Naive thymus-derived CD8-positive, alpha-beta T cell (primary cell): ENCODE measurements at regions not wholly inside any gene's neighbourhood (a gene's known extent, or its start where the extent isn't known, plus 50 kb on each side); places are given as distances from the start of the nearest gene placed in this dataset.

Source experiments
- ATAC-seq, 2 donors: fragments of 150-1000 bp; cut with Tn5 transposase in 1 of 2; sonication (Bioruptor Pico), chemical (Tn5 transposase) in 1 of 2; 1 replicate in 1 of 2; 2 replicates in 1 of 2; pipeline ENCODE4 v1.10.0; 2021; ENCODE audit warnings: mild to moderate bottlenecking in 2 of 2, moderate library complexity in 2 of 2
- POLR2A ChIA-PET: fragments of 350-600 bp; sonication (Branson Sonifier 250); formaldehyde crosslinking; loops from one replicate; lab custom pipeline; 2021; ENCODE audit warnings: antibody characterized with exemption; lab: Charles Lee
- DNase-seq, 10 donors: peaks; one replicate each; pipeline versions ENCODE4 v3.0.0 to v3.0.0-alpha.2; 2020 to 2022
- H3K27ac Mint-ChIP-seq, 10 donors: one replicate each; pipeline ENCODE4 v1.8.0; 2020 to 2022; ENCODE audit warnings: mild to moderate bottlenecking in 10 of 10, mixed read lengths in 10 of 10, moderate library complexity in 4 of 10, inconsistent platforms in 1 of 10
- H3K27me3 Mint-ChIP-seq, 5 donors: one replicate each; pipeline ENCODE4 v1.8.0; 2021 to 2022; ENCODE audit warnings: mixed read lengths in 5 of 5
- H3K36me3 Mint-ChIP-seq, 3 donors: one replicate each; pipeline ENCODE4 v1.8.0; 2020 to 2022; ENCODE audit warnings: mixed read lengths in 3 of 3, mild to moderate bottlenecking in 2 of 3, inconsistent platforms in 1 of 3
- H3K4me1 Mint-ChIP-seq, 4 donors: one replicate each; pipeline ENCODE4 v1.8.0; 2021 to 2022; ENCODE audit warnings: mixed read lengths in 4 of 4
- H3K4me3 Mint-ChIP-seq, 10 donors: one replicate each; pipeline ENCODE4 v1.8.0; 2020 to 2022; ENCODE audit warnings: mild to moderate bottlenecking in 10 of 10, mixed read lengths in 10 of 10, moderate library complexity in 6 of 10, inconsistent platforms in 1 of 10
- H3K9me3 Mint-ChIP-seq, 9 donors: one replicate each; pipeline ENCODE4 v1.8.0; 2020 to 2022; ENCODE audit warnings: mixed read lengths in 9 of 9, mild to moderate bottlenecking in 3 of 9, inconsistent platforms in 1 of 9, moderate library complexity in 1 of 9

DNA sequence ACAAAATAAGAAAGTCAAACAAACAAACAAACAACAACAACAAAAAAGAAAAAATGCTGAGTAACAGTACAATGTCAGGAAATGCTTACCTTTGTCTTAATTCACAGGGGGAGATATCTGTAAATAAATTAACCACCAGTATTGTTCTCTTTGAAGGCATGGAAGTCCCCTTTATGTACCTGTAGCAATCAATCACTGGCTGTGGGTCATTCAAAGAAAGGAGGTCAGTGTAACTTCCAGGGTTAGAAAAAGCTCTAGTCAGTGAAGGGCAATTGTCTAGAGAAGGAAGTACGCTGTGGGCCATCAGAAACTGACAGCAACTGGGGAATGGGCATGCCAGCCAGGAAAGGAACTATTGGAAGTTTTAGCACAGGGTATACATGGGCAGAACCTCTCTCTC is 121.5 kb upstream of the LUZP2 start:
- Mint-ChIP-seq H3K4me3 (no peak overlapping the region), H3K4me1 (no peaks in the 10 kb centered on the region), H3K36me3 (no peaks in the 10 kb centered on the region), H3K27me3 (no peaks in the 10 kb centered on the region), H3K9me3 (peaks cover 0 to 18% (median 5%) of the 10 kb centered on the region in 9 donors), H3K27ac (no peak overlapping the region)
- POLR2A ChIA-PET = no interaction called here
- DNase-seq (no peak), ATAC-seq (no peak)

DNA sequence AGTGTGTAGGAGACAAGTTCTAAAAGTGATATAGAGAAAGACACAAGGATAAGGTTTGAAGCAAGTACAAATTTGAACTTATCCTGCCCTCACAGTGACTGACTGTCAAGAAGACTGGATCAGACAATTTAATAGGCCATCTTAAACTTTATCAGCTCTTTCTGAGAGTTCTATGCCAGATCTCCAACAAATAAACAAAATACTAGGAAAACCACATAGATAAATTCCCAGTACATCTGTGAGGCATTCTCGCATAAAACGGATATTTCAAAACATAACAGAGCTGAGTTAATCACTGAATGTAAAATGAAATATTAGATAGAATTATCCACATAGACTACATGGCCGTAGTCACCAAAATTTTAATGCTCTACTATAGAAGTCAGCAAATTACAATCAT is 120.9 kb upstream of the LUZP2 start:
- H3K27ac Mint-ChIP-seq = no peak overlapping the region
- ATAC-seq (no peak), DNase-seq (no peak)
- H3K4me3 Mint-ChIP-seq = no peak overlapping the region
- H3K27me3 Mint-ChIP-seq = no peaks in the 10 kb centered on the region
- H3K4me1 Mint-ChIP-seq = no peaks in the 10 kb centered on the region
- H3K9me3 Mint-ChIP-seq = peaks cover 0 to 18% (median 5%) of the 10 kb centered on the region in 9 donors
- no peaks in the 10 kb centered on the region for H3K36me3 Mint-ChIP-seq
- POLR2A ChIA-PET = no interaction called here

DNA sequence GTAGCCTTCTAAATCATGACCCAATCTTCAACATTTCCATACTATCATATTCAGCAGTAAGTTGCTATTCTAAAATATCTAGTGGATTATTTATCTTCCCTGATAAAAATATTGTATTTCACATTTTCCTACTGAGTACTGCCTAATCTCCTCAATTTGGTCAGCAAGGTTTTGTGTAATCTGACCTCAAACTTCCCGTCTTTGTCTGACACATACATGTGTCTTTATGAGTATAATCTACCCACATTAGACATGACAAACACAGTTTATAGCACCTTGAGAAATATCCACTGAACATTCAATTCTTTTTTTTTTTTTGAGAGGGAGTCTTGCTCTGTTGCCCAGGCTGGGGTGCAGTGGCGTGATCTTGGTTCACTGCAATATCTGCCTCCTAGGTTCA is 113.7 kb upstream of the LUZP2 start:
- Mint-ChIP-seq H3K9me3 (peaks cover 0 to 20% (median 4%) of the 10 kb centered on the region in 9 donors), H3K4me1 (no peaks in the 10 kb centered on the region), H3K4me3 (no peak overlapping the region), H3K27me3 (no peaks in the 10 kb centered on the region), H3K36me3 (no peaks in the 10 kb centered on the region), H3K27ac (no peak overlapping the region)
- DNase-seq (no peak), ATAC-seq (no peak)
- POLR2A ChIA-PET = no interaction called here

DNA sequence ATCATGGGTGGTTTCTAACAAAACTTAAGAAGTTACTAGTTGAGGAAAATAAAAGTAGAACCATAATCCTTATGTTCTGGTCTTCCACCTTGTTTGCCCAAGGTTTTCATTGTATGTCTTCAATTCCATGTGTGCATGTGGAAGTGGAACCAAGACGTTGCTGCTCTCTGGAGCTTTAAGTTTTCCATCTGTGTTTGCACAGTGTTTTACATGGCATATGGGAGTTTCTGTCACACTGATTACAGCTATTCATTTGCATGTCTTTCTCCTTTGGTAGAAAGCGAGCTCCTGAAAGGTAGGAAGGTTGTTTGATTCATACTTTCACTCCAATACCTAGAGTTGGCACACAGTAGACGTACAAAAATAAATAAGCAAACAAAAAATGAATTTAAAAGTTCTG is 112.6 kb upstream of the LUZP2 start:
- POLR2A ChIA-PET = no interaction called here
- H3K27me3 Mint-ChIP-seq = no peaks in the 10 kb centered on the region
- no peaks in the 10 kb centered on the region for H3K36me3 Mint-ChIP-seq
- no peaks in the 10 kb centered on the region for H3K4me1 Mint-ChIP-seq
- H3K4me3 Mint-ChIP-seq = no peak overlapping the region
- no peak for DNase-seq
- no peak overlapping the region for H3K27ac Mint-ChIP-seq
- peaks cover 0 to 20% (median 4%) of the 10 kb centered on the region in 9 donors for H3K9me3 Mint-ChIP-seq
- no peak for ATAC-seq

DNA sequence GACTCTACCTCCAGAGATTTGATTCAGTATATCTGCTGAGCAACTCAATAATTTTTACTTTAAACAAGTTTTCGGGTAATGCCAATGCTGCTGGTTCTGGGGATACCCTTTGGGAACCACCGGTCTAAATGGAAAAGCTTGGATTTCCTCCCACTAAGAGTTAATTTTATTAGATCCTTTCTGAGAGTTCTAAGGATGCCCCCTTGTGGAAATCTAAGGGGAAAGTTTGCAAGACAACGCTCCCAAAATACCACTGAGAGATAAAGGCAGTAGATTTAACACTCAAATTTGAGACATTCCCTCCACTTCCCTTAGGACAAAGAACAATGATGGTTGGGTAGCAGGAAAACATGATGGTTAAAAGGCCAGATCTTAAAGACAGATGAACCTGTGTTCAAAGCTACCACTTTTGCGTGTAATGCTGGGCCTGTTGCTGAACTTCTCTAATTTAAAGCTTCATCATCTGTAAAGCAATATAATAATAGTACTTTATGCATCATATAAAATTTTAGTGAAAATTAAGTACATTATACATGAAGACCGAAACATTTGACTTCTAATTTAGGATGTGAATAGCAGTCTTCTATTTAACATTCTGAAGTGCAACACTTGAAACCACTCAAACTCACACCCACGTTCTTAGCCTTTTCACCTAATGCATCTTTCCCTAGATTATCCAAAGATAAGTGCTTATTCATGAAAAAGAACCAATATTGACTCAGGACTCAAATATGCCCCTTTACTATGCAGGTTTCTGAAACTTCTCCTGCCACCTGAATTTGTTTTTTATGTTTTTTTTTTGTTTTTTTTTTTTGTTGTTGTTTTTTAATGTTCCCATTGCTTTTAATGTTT is 110.1 kb upstream of the LUZP2 start:
- Mint-ChIP-seq H3K4me1 (no peaks in the 10 kb centered on the region), H3K27ac (no peak overlapping the region), H3K4me3 (no peak overlapping the region), H3K27me3 (no peaks in the 10 kb centered on the region), H3K36me3 (no peaks in the 10 kb centered on the region), H3K9me3 (peaks cover 0 to 16% (median 4%) of the 10 kb centered on the region in 9 donors)
- ATAC-seq (no peak), DNase-seq (no peak)
- POLR2A ChIA-PET = no interaction called here

DNA sequence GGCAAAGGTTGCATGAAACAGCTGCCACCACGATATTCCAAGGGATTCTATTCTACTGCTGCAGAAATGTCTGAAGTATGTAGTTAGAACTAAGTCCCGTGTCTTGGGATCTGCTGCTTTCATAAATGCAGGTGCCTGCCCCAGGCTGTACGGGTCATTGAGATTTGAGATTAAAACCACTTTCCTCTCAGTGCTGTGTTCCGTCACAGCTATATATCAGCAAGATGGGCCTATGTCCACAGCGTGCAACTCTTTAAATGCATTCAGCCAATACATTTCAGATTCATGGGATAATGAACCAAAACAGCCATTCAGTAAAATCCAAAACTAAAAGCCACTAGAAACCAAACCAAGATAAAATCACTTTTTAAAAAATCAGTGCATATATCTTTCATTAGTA is 107.3 kb upstream of the LUZP2 start:
- DNase-seq (no peak), ATAC-seq (no peak)
- no peaks in the 10 kb centered on the region for H3K36me3 Mint-ChIP-seq
- no peak overlapping the region for H3K27ac Mint-ChIP-seq
- no peak overlapping the region for H3K4me3 Mint-ChIP-seq
- peaks cover 0 to 16% (median 4%) of the 10 kb centered on the region in 9 donors for H3K9me3 Mint-ChIP-seq
- H3K4me1 Mint-ChIP-seq = no peaks in the 10 kb centered on the region
- POLR2A ChIA-PET = no interaction called here
- H3K27me3 Mint-ChIP-seq = no peaks in the 10 kb centered on the region

DNA sequence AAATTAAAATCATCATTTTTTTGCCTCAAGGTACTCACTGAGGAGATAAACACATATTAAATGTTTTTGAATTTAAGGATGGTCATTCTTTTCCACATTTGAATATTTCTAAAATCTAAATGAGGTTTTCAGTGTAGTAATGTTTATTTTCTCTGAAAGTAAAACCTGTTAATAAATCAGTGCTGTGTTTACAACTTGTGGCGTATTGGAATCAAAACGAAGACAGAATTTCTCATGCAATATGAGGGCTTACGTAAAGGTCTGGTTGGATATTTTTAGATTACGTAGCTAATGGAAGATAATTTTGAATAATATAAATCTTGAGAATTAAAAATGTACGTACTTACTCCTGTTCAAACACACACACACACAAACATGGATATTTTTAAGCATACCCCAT is 106.8 kb upstream of the LUZP2 start:
- Mint-ChIP-seq H3K4me3 (no peak overlapping the region), H3K36me3 (no peaks in the 10 kb centered on the region), H3K27me3 (no peaks in the 10 kb centered on the region), H3K4me1 (no peaks in the 10 kb centered on the region), H3K27ac (no peak overlapping the region), H3K9me3 (peaks cover 0 to 12% (median 6%) of the 10 kb centered on the region in 9 donors)
- DNase-seq (no peak), ATAC-seq (no peak)
- POLR2A ChIA-PET = no interaction called here

DNA sequence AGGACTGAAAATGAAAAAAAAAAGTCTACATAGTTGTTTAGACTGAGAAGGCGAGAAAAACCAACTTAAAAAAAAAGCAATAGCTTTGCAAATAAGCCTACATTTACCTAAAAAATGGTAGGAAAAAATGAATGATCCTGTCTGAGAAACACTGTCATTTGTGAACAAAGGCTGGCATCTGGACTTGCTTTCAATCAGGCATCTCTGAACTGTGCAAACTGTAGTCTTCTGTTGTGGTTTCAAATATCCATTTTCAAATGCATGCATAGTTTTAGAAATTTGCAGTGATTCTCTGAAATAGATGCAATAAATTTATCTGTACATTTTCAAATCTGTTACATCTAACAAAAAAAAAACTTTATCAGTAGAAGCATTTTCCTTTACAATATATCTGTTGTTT is 106.1 kb upstream of the LUZP2 start:
- no peak for DNase-seq
- Mint-ChIP-seq H3K36me3 (no peaks in the 10 kb centered on the region), H3K27me3 (no peaks in the 10 kb centered on the region), H3K9me3 (peaks cover 0 to 12% (median 3%) of the 10 kb centered on the region in 9 donors), H3K4me1 (no peaks in the 10 kb centered on the region), H3K4me3 (no peak overlapping the region), H3K27ac (no peak overlapping the region)
- POLR2A ChIA-PET = no interaction called here
- ATAC-seq = no peak

DNA sequence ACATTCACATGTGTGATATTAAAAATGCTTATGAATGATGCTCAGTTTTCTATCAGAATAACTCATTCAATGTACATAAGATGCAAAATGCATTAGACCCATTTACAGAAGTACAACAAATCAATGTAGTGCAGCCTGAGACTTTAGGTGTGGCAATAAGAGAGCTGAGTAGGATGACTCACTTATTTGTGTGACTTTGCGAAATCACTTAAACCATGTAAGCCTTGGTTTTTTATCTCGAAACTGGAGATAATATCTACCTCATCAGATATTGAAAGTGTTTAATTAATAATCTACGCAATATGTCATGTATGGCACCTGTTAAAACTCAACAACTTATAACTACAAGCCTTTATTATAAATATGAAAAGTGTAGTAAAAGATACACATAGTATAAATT is 105.7 kb upstream of the LUZP2 start:
- DNase-seq (no peak), ATAC-seq (no peak)
- Mint-ChIP-seq H3K4me3 (no peak overlapping the region), H3K27me3 (no peaks in the 10 kb centered on the region), H3K9me3 (peaks cover 0 to 12% (median 3%) of the 10 kb centered on the region in 9 donors), H3K27ac (no peak overlapping the region), H3K4me1 (no peaks in the 10 kb centered on the region), H3K36me3 (no peaks in the 10 kb centered on the region)
- POLR2A ChIA-PET = no interaction called here

DNA sequence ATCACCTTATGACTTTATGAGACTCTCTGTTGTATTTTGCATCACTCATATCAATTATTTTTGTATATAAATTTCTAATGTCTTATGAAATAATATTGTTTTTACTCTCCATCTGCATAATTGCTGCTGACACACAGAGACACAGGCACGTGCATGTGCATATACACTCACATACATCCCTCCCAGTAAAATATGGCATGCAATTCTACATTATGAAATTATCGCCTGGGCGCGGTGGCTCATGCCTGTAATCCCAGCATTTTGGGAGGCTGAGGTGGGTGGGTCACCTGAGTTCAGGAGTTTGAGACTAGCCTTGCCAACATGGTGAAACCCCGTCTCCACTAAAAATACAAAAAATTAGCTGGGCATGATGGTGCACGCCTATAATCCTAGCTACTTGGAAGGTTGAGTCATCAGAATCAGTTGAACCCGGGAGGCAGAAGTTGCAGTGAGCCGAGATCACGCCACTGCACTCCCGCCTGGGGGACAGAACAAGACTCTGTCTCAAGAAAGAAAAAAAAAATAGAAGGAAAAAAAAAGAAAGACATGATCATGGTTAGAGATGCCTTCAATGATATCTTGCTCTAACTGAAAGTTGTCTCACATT is 96.7 kb upstream of the LUZP2 start:
- DNase-seq = no peak
- Mint-ChIP-seq H3K4me1 (no peaks in the 10 kb centered on the region), H3K27me3 (no peaks in the 10 kb centered on the region), H3K36me3 (no peaks in the 10 kb centered on the region), H3K9me3 (peaks cover 0 to 23% (median 5%) of the 10 kb centered on the region in 9 donors), H3K27ac (no peak overlapping the region), H3K4me3 (no peak overlapping the region)
- no peak for ATAC-seq
- POLR2A ChIA-PET = no interaction called here

DNA sequence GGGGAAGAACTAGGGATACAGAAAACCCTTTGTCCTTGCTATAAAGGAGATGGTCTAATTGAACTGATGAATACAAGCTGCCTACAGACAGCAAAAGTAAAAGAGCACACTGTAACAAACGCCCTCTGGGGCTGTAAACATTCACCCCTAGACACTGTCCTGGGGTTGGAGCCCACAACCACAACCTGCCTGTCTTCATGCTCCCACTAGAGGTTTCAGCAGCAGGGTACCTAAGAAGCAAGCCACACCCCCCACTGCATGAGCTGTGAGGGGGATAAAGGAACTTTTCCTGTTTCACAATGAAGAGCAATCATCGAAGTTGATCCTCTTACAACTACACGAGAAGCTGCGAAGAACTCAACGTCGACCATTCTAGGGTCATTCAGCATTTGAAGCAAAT is 90.5 kb upstream of the LUZP2 start:
- H3K9me3 Mint-ChIP-seq = peaks cover 0 to 14% (median 3%) of the 10 kb centered on the region in 9 donors
- no peak for ATAC-seq
- no peaks in the 10 kb centered on the region for H3K36me3 Mint-ChIP-seq
- no peak for DNase-seq
- H3K27ac Mint-ChIP-seq = no peak overlapping the region
- H3K4me3 Mint-ChIP-seq = no peak overlapping the region
- H3K4me1 Mint-ChIP-seq = no peaks in the 10 kb centered on the region
- POLR2A ChIA-PET = no interaction called here
- H3K27me3 Mint-ChIP-seq = no peaks in the 10 kb centered on the region

DNA sequence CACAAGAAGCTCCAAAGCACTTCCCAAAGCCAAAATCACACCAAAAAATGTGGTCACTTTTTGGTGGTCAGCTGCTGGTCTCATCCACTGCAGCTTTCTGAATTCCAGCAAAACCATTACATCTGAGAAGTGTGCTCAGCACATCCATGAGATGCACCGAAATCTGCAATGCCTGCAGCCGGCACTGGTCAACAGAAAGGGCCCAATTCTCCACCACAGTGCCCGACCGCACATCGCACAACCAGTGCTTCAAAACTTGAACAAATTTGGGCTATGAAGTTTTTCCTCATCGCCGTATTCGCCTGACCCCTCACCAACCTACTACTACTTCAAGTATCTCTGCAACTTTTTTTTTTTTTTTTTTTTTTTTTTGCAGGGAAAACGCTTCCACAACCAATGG is 89.9 kb upstream of the LUZP2 start:
- Mint-ChIP-seq H3K4me1 (no peaks in the 10 kb centered on the region), H3K36me3 (no peaks in the 10 kb centered on the region), H3K9me3 (peaks cover 0 to 17% (median 3%) of the 10 kb centered on the region in 9 donors), H3K27ac (no peak overlapping the region), H3K27me3 (no peaks in the 10 kb centered on the region), H3K4me3 (no peak overlapping the region)
- no peak for ATAC-seq
- no peak for DNase-seq
- POLR2A ChIA-PET = no interaction called here

DNA sequence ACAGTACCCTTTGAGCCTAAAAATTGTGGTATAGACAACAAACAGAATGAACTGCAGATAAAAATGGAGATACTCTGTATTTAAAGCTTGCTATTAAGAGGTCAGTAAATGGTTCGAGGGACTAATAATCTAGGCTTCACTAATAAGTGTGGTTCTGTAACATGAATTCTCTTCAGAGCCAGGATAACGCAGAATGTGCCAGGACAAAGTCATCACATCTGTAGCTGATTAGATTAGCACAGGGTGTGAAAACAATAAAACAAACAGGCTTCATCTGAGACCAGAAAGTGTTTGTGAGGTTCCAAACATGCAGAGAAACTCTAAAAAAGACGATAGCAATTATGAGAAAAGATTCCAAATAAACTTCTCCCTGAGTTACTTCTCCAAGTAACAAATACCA is 89.1 kb upstream of the LUZP2 start:
- Mint-ChIP-seq H3K4me1 (no peaks in the 10 kb centered on the region), H3K27me3 (no peaks in the 10 kb centered on the region), H3K4me3 (no peak overlapping the region), H3K36me3 (no peaks in the 10 kb centered on the region), H3K9me3 (peaks cover 0 to 16% (median 3%) of the 10 kb centered on the region in 9 donors), H3K27ac (no peak overlapping the region)
- POLR2A ChIA-PET = no interaction called here
- no peak for ATAC-seq
- no peak for DNase-seq

DNA sequence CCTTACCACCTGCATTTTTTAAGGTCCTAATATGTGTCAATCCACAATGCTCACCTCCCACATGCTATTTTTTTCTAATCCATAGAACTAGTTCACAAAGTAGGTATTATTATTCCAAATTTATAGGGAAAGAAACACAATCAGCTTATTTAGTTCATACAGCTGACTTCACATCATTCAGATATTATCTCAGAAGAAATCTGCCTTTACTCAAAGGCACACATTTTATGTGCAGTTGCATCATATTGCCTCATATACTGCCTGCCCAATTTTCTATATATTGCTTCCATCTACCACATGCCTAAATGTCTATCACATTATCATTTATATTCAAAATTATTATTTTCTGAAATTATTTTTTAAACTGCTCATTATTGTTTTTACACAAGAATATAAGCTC is 88.7 kb upstream of the LUZP2 start:
- Mint-ChIP-seq H3K36me3 (no peaks in the 10 kb centered on the region), H3K4me1 (no peaks in the 10 kb centered on the region), H3K27me3 (no peaks in the 10 kb centered on the region), H3K9me3 (peaks cover 0 to 16% (median 2%) of the 10 kb centered on the region in 9 donors), H3K27ac (no peak overlapping the region), H3K4me3 (no peak overlapping the region)
- POLR2A ChIA-PET = no interaction called here
- ATAC-seq (no peak), DNase-seq (no peak)
